ENCODE measurements at regions not wholly inside any gene's neighbourhood (a gene's known extent, or its start where the extent isn't known, plus 50 kb on each side); places are given as distances from the start of the nearest gene placed in this dataset.

GRCh38 chr1:199784138-199784895 lies 243.2 kb upstream of the NR5A2 start:
- no peak overlapping the region for H3K4me3 Mint-ChIP-seq
- no peaks in the 10 kb centered on the region for H3K9me3 Mint-ChIP-seq
- ATAC-seq, result no peak
- no peaks in the 10 kb centered on the region for H3K36me3 Mint-ChIP-seq
- POLR2A ChIA-PET, result no interaction called here
- H3K4me1 Mint-ChIP-seq, result peaks cover 0 to 7% (median 0%) of the 10 kb centered on the region in 4 donors
- H3K27me3 Mint-ChIP-seq, result peaks cover 0 to 4% (median 2%) of the 10 kb centered on the region in 5 donors
- no peak for DNase-seq
- H3K27ac Mint-ChIP-seq, result no peak overlapping the region

- POLR2A ChIA-PET, result no interaction called here
- no peaks in the 10 kb centered on the region for H3K9me3 Mint-ChIP-seq
- no peak overlapping the region for H3K27ac Mint-ChIP-seq
- H3K27me3 Mint-ChIP-seq, result peaks cover 0 to 4% (median 2%) of the 10 kb centered on the region in 5 donors
- DNase-seq (no peak), ATAC-seq (no peak)
- H3K4me3 Mint-ChIP-seq, result no peak overlapping the region
- peaks cover 0 to 7% (median 0%) of the 10 kb centered on the region in 4 donors for H3K4me1 Mint-ChIP-seq
- H3K36me3 Mint-ChIP-seq, result no peaks in the 10 kb centered on the region
These were observed 240.8 kb upstream of the NR5A2 start for GRCh38 chr1:199786695-199787094.

- DNase-seq (no peak), ATAC-seq (no peak)
- Mint-ChIP-seq H3K27ac (no peak overlapping the region), H3K36me3 (no peaks in the 10 kb centered on the region), H3K4me1 (no peaks in the 10 kb centered on the region), H3K4me3 (no peak overlapping the region), H3K27me3 (peaks cover 0 to 4% (median 2%) of the 10 kb centered on the region in 5 donors), H3K9me3 (no peaks in the 10 kb centered on the region)
- POLR2A ChIA-PET, result no interaction called here
These were observed 238.4 kb upstream of the NR5A2 start for GRCh38 chr1:199789141-199789540.

DNA sequence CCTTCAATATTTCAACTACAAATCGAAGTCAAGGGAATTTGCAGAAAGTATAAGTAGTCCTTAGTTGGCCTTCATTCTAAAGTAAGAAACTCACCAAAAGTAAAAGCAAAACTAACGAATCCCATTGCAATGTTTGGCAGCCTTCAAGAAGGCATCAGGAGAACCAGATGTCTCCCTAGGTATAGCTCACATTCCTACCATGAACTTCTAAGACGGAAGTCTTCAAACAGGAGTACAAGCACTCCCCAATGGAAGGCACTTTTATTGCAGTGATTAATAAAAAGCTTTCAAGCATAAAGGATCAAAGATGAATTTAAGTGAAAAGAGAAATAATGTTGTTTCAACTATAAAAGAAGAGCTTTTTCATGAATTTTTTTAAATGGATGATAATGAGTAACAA lies 236.0 kb upstream of the NR5A2 start:
- no peak overlapping the region for H3K4me3 Mint-ChIP-seq
- no peak for DNase-seq
- H3K27me3 Mint-ChIP-seq, result peaks cover 0 to 7% (median 0%) of the 10 kb centered on the region in 5 donors
- peaks cover 0 to 4% (median 0%) of the 10 kb centered on the region in 9 donors for H3K9me3 Mint-ChIP-seq
- no peaks in the 10 kb centered on the region for H3K4me1 Mint-ChIP-seq
- no peak for ATAC-seq
- POLR2A ChIA-PET, result no interaction called here
- H3K36me3 Mint-ChIP-seq, result no peaks in the 10 kb centered on the region
- no peak overlapping the region for H3K27ac Mint-ChIP-seq

- Mint-ChIP-seq H3K27ac (no peak overlapping the region), H3K9me3 (peaks cover 0 to 4% (median 0%) of the 10 kb centered on the region in 9 donors)
- POLR2A ChIA-PET, result no interaction called here
These were observed 234.6 kb upstream of the NR5A2 start for GRCh38 chr1:199792874-199793273.

DNA sequence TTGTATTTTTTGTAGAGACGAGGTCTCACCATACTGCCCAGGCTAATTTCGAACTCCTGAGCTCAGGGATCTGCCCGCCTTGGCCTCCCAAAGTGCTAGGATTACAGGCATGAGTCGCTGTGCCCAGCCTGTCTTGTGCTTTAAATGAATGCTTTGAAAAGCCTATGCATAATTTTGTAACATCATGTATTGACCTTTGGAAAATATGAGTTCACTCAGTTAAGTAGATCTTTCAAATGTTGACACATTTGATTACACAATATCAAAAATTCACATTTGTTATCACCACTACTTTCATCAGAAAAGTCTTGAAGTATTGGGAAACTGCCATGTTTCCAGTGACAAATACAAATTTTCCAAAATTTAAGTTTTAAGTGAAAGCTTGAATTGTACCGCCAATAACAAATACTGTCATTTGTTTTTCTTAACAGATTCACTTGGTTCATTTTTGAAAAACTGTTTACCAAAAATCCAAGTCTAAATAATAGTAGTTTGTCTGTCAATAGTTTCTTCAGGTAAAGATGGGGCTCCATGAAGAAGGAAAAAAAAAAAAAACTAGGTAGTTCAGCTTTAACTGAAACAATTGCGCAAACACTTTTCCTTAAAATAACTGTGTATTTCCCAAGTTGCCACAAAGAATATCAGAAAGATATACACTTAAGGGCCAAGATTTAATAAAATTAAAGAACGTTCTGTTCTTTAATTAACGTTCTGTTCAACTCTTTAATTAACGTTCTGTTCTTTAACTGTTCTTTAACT lies 233.2 kb upstream of the NR5A2 start:
- ATAC-seq (no peak), DNase-seq (no peak)
- Mint-ChIP-seq H3K4me1 (no peaks in the 10 kb centered on the region), H3K27ac (no peak overlapping the region), H3K36me3 (no peaks in the 10 kb centered on the region), H3K4me3 (no peak overlapping the region), H3K9me3 (peaks cover 0 to 4% (median 0%) of the 10 kb centered on the region in 9 donors), H3K27me3 (peaks cover 0 to 5% (median 4%) of the 10 kb centered on the region in 5 donors)
- POLR2A ChIA-PET, result no interaction called here

More at GRCh38 chr1:199792874-199793273, 234.6 kb upstream of the NR5A2 start:
- Mint-ChIP-seq H3K27me3 (peaks cover 0 to 4% (median 1%) of the 10 kb centered on the region in 5 donors), H3K4me3 (no peak overlapping the region), H3K36me3 (no peaks in the 10 kb centered on the region), H3K4me1 (no peaks in the 10 kb centered on the region)
- ATAC-seq (no peak), DNase-seq (no peak)

GRCh38 chr1:199799116-199799515 lies 228.4 kb upstream of the NR5A2 start:
- DNase-seq (no peak), ATAC-seq (no peak)
- Mint-ChIP-seq H3K4me3 (no peak overlapping the region), H3K36me3 (no peaks in the 10 kb centered on the region), H3K27ac (no peak overlapping the region), H3K27me3 (peaks cover 0 to 9% (median 6%) of the 10 kb centered on the region in 5 donors), H3K4me1 (no peaks in the 10 kb centered on the region), H3K9me3 (peaks cover 0 to 4% (median 0%) of the 10 kb centered on the region in 9 donors)
- POLR2A ChIA-PET, result no interaction called here

- POLR2A ChIA-PET, result no interaction called here
- H3K9me3 Mint-ChIP-seq, result no peaks in the 10 kb centered on the region
- no peaks in the 10 kb centered on the region for H3K4me1 Mint-ChIP-seq
- ATAC-seq, result no peak
- H3K27me3 Mint-ChIP-seq, result peaks cover 0 to 10% (median 5%) of the 10 kb centered on the region in 5 donors
- DNase-seq, result no peak
- no peak overlapping the region for H3K27ac Mint-ChIP-seq
- no peak overlapping the region for H3K4me3 Mint-ChIP-seq
- H3K36me3 Mint-ChIP-seq, result no peaks in the 10 kb centered on the region
These were observed 223.0 kb upstream of the NR5A2 start for GRCh38 chr1:199804526-199804925.

DNA sequence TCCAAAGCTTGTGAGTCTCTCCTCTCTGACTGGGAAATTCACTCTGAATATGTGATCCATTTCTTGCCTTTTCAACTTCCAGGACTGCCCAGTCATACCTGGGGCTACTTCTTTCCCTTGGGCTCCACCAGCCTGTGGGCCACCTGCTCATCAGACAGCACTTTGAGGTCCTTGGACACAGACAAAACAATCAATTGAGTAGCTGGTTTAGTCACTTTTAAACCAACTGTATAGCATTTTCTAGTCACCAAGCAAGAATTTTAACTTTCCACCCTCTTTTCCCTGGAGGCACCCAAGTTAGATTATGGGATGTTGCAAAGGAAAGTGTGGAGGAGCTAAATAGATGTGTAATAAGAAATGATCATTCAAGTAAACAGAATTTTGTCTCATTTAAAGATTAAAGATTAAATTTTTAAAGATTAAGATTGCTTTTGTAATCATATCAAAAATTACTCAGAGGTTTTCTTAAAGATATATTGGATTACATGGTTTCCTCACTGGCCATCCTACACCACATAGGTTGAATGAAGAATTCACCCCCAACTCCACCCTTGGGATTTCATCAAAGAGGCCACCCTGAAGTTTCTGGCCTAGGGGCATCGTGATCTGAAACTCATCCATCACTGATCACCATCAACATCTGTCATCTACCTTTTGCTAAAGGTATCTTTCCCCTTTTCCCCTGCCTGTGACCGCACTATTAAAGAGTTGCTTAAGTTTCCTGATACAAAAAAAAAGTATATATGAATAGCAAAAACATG lies 219.2 kb upstream of the NR5A2 start:
- Mint-ChIP-seq H3K27ac (no peak overlapping the region), H3K36me3 (no peaks in the 10 kb centered on the region), H3K4me1 (no peaks in the 10 kb centered on the region), H3K9me3 (no peaks in the 10 kb centered on the region), H3K27me3 (peaks cover 0 to 12% (median 7%) of the 10 kb centered on the region in 5 donors), H3K4me3 (no peak overlapping the region)
- DNase-seq, result no peak
- no peak for ATAC-seq
- POLR2A ChIA-PET, result no interaction called here

DNA sequence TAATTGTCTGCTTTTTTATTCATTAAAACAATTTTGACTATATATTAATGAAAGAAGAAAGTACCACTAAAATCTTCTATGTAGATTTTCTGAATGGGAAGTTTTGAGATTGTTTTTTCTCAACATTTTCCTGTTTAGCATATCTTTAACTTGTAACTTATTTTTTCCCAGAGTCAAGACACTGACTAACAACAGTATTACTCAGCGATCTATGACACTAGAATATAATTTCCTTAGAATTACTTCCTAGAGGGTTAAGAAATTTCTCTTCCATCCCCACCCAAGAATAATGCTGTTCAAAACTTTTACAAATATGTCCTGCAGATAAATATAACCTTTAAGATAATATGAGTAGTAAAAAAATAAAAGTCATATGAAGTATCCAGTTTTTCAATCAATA lies 218.2 kb upstream of the NR5A2 start:
- ATAC-seq (no peak), DNase-seq (no peak)
- Mint-ChIP-seq H3K27ac (no peak overlapping the region), H3K27me3 (peaks cover 5 to 16% (median 8%) of the 10 kb centered on the region in 5 donors), H3K36me3 (no peaks in the 10 kb centered on the region), H3K4me1 (no peaks in the 10 kb centered on the region), H3K9me3 (peaks cover 0 to 5% (median 0%) of the 10 kb centered on the region in 9 donors), H3K4me3 (no peak overlapping the region)
- POLR2A ChIA-PET, result no interaction called here

DNA sequence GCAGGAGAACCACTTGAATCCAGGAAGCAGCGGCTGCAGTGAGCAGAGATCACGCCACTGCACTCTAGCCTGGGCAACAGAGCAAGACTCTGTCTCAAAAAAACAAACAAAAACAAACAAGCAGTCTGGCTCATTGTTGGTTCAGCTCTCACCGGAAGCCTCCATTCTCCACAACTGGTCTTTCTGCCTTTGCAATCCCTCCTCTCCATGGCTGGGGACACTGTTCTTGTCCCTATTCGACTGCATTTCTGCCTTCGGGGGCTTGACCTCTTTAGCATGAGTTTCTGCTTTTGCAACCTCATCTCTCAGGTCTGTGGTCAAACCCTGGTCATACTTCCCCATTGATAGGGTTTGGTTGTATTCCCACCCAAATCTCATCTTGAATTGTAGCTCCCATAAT lies 216.3 kb upstream of the NR5A2 start:
- Mint-ChIP-seq H3K4me1 (no peaks in the 10 kb centered on the region), H3K9me3 (peaks cover 0 to 18% (median 0%) of the 10 kb centered on the region in 9 donors), H3K27me3 (peaks cover 3 to 20% (median 7%) of the 10 kb centered on the region in 5 donors), H3K36me3 (peaks cover 0 to 4% (median 0%) of the 10 kb centered on the region in 3 donors), H3K27ac (peak overlapping the region in 1 of 10 donors; percentile 40), H3K4me3 (no peak overlapping the region)
- DNase-seq (no peak), ATAC-seq (no peak)
- POLR2A ChIA-PET, result no interaction called here

- H3K27me3 Mint-ChIP-seq, result peaks cover 3 to 15% (median 7%) of the 10 kb centered on the region in 5 donors
- peaks cover 0 to 21% (median 0%) of the 10 kb centered on the region in 9 donors for H3K9me3 Mint-ChIP-seq
- POLR2A ChIA-PET, result no interaction called here
- ATAC-seq, result no peak
- no peaks in the 10 kb centered on the region for H3K4me1 Mint-ChIP-seq
- H3K4me3 Mint-ChIP-seq, result no peak overlapping the region
- no peak overlapping the region for H3K27ac Mint-ChIP-seq
- DNase-seq, result no peak
- H3K36me3 Mint-ChIP-seq, result peaks cover 0 to 4% (median 0%) of the 10 kb centered on the region in 3 donors
These were observed 214.3 kb upstream of the NR5A2 start for GRCh38 chr1:199813198-199813597.

DNA sequence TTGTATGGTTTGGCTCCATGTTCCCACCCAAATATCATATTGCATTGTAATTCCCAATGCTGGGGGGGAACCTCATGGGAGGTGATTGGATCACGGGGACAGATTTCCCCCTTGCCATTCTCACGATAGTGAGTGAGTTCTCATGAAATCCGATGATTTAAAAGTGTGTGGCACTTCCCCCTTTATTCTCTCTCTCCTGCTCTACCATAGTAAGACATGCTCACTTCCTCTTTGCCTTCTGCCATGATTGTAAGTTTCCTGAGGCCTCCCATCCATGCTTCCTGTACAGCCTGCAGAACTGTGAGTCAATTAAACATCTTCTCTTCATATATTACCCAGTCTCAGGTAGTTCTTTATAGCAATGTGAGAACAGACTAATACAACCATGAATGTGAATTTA lies 211.6 kb upstream of the NR5A2 start:
- POLR2A ChIA-PET, result no interaction called here
- DNase-seq (no peak), ATAC-seq (no peak)
- Mint-ChIP-seq H3K27ac (no peak overlapping the region), H3K9me3 (peaks cover 0 to 21% (median 0%) of the 10 kb centered on the region in 9 donors), H3K36me3 (peaks cover 0 to 4% (median 0%) of the 10 kb centered on the region in 3 donors), H3K27me3 (peaks cover 2 to 15% (median 13%) of the 10 kb centered on the region in 5 donors), H3K4me3 (no peak overlapping the region), H3K4me1 (no peaks in the 10 kb centered on the region)
